HG03095 (cell line): ENCODE measurements at regions not wholly inside any gene's neighbourhood (a gene's known extent, or its start where the extent isn't known, plus 50 kb on each side); places are given as distances from the start of the nearest gene placed in this dataset.
"Not testable (repeated sequence)": the region's sequence is repeated elsewhere in the genome, so short reads cannot be mapped to it uniquely, and the experiment has no call there.

ENCODE experiments used
- ATAC-seq: cut with Tn5 transposase; IDR thresholded peaks from one replicate; pipeline ENCODE4 v1.9.1; 2021; ENCODE audit warnings: moderate library complexity; ENCODE audit not compliant: unreplicated experiment

DNA sequence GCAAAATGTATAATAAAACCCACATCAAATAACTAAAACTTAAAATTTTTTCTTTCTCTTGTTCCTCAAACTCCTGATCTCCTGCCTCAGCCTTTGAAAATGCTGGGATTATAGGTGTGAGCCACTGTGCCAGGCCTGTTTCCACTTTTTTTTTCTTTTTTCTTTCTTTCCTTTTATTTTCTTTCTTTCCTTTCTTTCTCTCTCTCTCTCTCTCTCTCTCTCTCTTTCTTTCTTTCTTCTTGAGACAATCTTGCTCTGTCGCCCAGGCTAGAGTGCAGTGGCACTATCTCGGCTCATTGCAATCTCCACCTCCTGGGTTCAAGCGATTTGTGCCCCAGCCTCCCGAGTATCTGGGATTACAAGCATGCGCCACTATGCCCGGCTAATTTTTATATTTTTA lies 164.6 kb downstream of the OR2B2 start:
- no peak for ATAC-seq

DNA sequence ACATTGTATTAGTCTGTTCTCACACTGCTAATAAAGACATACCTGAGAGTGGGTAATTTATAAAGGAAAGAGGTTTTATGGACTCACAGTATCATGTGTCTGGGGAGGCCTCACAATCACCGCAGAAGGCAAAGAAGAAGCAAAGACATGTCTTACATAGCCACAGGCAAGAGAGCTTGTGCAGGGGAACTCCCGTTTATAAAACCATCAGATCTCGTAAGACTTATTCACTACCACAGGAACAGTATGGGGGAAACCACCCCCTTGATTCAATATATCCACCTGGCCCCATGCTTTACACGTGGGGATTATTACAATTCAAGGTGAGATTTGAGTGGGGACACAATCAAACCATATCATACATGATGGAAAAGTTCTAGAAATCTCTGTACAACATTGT lies 165.3 kb downstream of the OR2B2 start:
- not testable (repeated sequence) for ATAC-seq

DNA sequence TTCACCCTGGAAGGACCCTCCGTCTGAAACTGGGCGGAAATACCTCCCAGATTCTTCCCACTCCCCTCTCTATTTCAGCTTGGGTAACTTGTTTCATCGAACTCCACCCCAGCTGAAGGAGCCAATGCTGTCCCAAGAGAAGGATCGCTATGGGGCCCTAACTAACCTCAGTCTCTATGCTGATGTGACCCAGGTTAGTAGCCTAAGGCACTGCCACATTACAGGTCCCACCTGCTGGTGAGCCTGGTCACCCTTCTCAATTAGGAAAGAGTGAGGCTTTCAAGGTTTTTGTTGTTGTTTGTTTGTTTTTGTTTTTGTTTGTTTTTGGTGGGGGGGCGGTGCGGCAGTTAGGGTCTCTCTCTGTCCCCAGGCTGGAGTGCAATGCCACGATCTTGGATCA lies 168.4 kb downstream of the OR2B2 start:
- no peak for ATAC-seq

DNA sequence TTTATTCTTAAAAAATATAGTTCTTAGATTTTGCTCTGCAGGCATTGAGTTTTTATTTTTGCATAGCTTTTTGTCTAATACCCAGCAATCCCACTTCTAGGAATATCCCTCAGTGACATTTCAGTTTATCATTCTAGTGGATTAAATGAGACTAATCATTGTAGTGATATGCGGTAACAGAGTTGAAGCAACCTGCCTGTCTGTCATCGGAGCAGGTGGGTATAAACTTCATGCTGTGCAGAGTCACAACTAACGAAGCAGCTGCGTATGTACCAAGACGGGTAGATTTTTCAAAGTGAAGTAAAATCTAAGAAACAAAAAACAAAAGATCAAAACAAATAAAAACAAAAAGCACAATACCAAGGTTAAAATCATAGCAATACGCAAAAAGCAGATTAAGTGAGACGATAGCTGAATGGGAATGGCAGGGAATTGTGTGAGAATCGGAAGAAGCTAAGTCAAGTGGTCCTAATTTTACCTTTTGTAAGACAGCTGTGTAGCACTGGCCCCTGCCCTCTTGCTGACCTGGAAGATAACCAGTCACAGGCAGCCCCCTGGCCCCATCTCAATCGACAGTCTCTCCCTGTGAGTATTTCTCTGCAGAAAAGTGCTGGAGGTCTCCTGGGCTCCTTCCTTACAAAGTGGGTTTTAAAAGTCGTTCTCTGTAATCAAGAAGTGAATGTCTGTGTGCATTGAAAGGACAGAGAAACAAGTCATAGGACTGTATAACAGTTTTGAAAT lies 169.2 kb downstream of the OR2B2 start:
- no peak for ATAC-seq

DNA sequence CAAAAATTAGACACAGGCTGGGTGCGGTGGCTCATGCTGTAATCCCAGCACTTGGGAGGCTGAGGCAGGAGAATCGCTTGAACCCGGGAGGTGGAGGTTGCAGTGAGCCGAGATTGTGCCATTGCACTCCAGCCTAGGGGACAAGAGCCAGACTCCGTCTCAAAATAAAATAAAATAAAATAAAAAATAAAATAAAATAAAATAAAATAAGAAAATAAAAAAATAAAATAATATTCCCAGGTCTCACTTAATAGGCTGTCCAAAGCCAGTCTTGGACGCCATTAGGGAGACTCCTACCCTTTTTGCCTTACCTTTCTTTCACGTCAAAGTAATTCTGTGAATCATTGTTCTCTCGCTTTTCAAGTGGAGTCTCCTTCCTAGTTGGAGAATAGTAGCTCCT lies 172.3 kb downstream of the OR2B2 start:
- ATAC-seq, result not testable (repeated sequence)

DNA sequence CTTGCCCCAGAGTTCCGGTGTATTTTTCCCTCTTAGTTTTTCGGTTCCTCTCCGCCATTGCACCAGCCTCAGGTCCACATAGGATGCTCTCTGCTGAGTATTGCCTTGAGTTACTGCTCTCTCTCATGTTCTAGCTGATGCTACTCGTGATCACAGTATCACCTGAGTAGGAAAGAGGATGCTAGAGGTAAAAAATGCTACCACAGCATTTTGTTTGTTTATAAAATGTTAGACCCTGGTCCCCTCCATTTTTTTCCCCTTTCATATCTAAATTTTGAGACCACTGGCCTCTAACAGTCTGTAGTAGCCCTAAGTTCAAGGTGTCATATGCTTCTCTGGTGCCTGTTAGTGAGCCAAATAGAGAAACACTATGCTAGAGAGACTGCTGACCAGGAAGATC lies 175.5 kb downstream of the OR2B2 start:
- ATAC-seq, result no peak

DNA sequence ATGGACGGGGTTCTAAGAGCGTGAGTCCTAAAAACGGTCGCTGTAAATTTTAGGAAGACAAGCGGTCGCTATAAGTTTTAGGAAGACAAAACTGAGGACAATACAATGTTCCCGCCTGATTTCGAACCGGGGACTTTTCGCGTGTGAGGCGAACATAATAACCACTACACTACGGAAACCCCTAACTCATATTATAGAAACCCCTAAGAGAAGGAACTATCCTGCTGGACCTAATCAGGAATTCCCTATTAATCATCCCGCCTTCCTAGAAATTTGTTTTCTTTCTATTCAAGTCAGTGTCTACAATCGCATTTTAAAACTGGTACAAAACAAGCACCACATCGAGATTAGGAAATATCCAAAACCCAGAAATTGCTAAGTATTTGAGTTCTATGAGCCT lies 183.8 kb downstream of the OR2B2 start:
- ATAC-seq, result no peak

DNA sequence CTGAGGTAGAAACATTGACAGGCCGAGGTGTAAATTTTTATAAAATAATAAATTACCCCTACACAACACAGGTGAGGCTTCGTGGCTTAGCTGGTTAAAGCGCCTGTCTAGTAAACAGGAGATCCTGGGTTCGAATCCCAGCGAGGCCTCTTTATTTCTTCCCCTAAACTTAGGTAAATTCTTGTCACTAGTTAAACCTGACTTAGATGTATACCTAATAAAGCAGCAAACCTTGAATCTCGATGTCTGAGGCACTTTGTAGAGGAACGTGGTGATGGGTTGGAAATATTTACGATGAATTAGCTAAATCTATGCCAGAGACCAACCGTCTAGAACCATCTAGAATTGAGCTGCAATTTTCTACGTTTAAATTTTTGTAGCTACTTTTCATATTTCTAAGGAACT lies 185.6 kb downstream of the OR2B2 start:
- ATAC-seq, result no peak

DNA sequence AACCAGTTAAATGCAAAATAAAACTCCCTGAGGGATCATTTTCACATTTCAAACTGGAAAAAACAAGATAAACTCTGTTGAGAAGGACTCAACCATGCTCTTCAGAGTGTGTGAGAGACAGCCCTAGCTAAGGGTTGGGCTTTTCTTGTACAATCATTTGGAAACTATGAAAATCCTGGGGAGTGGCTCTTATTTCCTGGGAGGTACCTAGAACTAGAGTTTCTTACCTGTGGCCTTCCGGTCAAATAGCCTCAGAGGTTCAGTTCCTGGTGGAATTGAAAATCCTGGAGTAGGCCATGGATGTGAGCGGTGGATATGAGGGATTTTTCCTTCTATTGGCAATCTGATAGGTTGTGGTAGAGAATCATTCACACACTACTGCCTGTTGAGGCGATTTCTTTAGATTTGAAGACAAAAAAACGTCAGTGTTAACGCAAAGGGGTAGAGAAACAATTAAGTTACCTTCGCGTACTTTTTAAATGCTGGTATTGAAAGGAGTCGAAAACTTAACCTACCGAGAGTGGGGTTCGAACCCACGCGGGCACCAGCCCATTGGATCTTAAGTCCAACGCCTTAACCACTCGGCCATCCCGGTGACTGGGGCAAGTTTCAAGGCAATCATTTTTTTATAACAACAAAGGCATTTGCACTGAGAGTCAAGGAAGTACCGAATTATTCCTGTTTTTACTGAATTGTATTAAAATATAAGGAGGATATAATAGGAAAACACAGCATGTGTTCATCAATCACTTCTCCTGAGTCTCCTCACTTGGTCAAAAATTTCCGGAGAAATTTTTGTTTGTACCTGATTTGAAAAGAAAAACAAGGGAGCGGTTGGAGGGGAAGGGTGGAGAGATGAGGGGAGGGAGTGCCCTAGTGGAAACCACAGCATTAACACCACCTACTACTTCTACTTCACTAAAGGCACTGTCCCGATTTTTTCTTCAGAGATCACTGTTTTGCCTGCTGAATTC lies 191.3 kb downstream of the OR2B2 start:
- no peak for ATAC-seq

DNA sequence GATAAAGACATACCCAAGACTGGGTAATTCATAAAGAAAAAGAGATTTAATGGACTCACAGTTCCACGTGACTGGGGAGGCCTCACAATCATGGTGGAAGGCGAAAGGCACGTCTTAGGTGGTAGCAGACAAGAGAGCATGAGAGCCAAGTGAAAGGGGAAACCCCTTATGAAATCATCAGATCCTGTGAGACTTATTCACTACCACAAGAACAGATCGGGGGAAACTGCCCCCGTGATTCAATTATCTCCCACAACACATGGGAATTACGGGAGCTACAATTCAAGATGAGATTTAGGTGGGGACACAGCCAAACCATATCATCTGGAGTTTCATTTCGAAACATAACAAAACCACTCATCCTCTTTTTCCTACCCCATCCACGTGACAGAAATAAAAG lies 193.2 kb downstream of the OR2B2 start:
- peak; percentile 59 for ATAC-seq

DNA sequence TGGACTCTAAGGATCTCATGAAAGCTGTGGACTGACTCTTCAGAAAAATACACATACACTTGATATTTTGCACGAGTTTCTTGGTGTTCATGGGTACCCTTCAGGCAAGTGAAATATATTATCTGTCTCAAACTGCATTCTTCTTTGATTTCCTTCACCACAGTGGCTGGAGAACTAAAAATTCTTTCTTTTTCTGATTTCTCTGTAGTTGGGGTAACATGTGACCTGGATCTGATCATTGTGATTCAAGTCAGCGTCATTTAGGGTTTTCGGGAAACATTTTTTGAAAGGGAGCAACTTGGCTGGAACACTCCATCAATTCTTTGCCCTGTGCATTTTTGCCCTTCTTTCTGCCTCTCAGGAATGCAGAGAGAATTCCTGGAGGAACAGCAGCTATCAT lies 205.8 kb downstream of the OR2B2 start:
- no peak for ATAC-seq

DNA sequence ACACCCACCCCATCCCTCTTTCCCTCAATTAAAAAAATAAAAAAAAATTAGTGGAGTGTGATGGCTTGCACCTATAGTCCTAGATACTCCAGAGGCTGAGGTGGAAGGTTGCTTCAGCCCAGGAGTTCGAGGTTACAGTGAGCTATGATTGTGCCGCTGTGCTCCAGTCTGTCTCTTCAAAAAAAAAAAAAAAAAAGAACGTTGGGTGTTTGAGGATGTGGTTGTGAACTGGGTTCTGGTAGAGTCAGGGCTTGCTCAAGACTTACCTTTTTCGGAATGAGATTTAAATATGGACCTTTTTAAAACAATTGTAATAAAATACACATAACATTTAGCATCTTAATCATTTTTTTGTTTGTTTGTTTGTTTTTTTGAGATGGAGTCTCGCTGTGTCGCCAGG lies 211.9 kb downstream of the OR2B2 start:
- no peak for ATAC-seq

DNA sequence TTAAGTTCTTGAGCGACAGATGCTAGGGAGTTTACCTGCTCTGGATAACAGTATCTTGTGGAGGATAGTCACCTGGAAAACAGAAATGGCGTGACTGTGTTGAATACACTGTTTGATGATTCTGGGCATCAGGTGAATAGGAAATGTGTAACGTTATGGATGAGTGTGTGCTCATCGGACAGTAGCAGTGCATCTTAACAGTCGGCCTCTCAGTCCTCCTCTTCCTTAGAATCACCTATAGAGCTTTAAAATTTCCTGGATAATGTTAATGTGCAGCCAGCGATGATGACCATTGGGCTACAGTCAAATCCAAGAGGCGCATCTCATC lies 217.7 kb downstream of the OR2B2 start:
- ATAC-seq, result no peak

DNA sequence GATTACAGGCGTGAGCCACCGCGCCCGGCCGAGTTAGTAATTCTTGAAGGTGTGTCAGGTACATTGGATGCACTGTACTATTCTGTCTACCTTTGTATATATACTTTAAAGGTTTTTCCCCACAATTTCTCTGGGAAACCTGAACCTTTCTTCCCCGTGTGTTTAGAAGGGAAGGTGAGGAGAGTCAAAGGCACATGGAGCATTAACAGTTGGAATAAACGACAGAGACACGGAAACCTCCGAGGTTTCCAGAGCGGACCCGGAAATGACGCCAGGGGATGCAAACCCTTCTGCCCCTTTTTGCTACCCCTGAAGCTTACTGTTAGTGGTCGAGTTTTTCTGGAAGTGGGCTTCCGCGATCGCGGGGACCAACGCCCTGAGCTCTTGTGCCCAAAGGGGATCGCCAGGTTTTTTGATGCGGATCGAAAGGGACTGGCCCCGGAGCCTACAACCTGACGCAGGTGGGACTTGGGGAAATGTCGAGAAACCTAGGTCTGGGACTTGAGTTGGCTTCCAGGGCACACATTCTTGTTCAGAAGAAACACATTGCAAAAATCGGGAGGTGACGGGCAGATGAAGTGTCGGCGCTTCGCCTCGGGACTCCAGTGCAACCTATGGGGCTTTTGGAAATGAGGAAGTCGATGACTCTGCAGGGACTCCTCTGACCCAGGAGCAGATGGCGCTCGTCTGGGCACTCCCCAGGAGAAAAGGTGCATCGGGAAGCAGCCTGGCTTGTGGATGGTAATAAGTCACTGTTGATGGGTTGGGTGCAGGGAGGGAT lies 218.2 kb downstream of the OR2B2 start:
- ATAC-seq, result no peak

DNA sequence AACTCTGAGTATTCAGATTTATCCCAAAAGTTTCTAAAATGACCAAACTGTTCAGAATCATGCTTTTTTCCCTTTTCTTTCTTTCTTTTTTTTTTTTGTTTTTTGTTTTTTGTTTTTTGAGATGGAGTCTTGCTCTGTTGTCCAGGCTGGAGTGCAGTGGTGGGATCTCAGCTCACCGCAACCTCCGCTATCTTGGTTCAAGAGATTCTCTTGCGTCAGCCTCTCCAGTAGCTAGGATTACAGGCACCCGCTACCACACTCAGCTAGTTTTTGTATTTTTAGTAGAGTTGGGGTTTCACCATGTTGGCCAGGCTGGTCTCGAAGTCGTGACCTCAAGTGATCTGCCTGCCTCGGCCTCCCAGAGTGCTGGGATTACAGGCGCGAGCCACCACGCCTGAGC lies 219.2 kb upstream of the ZNF184 start:
- not testable (repeated sequence) for ATAC-seq

DNA sequence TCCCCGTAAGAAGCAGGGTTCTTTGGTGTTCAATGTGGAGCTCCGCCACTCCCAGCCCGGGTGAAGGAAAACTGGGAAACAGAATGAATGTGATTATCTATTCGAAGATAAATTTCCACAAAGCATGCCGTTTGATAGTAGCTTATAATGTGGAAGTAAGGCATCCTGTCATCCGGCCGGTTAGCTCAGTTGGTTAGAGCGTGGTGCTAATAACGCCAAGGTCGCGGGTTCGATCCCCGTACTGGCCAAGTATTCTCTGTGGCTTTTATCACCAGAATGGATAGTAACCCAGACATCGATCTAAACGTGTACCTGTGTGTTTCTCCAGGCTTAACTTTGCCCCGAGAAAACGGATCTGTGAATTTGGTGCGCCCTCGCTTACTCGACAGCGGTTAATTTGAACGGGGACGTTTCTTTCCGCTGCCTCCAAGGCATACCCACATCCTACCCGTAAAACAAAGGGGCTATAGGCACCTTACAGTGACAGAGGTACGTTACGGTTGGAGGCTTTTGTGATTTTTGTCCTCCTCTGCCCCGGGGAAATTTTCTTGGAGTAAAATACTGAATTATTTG lies 215.2 kb upstream of the ZNF184 start:
- ATAC-seq, result peak; percentile 44

DNA sequence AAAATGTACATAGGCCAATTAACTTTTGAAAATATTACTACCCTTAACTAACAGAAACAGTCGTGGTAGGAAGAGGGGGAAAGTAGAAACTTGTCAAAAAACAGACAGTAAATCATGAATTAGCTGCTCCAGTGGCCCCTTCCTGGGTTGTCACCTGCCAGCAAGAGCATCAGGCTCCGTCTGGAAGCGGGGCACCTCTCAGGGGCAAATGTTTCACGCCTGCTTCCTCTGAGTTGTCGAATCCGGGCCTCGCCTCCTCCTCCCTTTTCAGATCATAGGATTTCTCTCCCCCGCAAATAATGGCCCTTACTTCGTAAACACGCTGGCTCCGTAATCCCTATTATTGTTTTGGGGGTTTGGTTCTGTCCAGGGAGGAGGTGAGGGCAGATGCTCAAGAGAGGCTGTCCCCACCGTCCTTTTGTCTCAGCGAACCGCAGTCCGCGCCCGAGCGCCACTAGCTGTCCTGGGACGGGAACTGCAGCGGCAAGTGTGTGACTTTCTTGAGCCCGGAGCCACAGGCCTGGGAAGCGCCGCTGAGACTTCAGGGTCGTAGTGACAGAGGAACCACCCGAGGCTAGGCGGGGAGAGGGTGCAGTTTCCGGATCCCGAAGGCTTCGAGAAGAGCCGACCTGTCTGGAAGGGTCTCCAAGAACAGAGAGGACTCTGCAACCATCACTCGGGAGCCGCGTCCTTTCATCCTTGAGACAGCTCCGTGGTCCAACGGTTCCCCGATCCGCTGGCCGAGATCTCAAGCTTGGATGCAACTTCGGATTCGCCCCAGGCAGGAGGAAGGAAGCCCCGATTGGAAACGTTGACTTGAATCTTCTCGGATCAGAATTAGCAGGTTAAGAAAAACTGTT lies 214.5 kb upstream of the ZNF184 start:
- peak; percentile 82 for ATAC-seq

DNA sequence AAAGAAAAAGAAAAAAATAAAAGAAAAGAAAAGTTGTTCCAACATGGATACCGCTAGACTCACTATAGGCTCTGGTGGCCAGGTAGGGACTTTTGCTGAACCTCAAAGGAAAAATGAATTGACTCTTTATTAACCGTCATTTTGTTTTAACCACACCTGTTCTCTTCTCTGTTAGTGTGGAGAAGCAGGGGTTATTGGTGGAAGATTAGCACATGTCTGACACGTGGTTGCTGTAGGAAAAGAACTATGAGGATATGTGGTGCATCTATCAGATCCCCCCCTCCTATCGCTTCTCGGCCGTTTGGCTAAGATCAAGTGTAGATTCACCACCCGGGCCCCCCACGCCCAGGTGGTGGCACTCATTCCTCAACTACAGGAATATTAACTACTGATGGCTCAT lies 212.4 kb upstream of the ZNF184 start:
- no peak for ATAC-seq

DNA sequence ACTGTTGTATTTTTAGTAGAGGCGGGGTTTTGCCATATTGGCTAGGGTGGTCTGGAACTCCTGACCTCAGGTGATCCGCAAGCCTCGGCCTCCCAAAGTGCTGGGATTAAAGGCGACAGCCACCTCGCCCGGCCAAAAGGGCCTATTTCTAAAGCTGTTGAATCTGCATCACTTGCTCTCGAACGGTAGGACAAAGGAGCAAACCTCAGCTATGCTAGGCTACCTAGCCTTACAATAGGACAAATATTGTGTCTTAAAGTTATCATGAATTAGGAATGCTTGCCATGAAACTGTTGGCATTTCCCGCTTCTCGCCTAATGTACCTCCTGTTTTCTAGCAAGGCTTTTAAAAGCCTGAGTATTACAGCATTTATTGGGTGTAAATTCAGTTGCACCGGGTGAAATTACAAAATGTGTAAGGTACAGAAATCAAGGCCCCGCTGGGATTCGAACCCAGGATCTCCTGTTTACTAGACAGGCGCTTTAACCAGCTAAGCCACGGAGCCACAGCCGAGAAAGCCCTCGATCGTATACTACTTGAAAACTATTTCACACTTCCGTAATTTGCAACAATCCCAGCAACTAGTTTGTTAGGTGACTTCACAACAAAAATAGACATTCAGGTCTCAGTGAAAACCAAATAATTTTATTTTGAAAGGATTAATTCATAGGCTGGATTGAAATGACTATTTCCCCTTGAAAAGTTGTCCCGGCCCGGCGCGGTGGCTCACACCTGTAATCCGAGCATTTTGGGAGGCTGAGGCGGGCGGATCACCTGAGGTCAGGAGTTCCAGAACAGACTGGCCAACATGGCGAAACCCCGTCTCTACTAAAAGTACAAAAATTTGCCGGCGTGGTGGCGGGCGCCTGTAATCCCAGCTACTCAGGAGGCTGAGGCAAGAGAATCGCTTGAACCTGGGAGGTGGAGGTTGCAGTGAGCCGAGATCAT lies 211.6 kb upstream of the ZNF184 start:
- no peak for ATAC-seq
